ENCODE measurements at regions not wholly inside any gene's neighbourhood (a gene's known extent, or its start where the extent isn't known, plus 50 kb on each side); places are given as distances from the start of the nearest gene placed in this dataset.

GRCh38 chr7:51702673-51703072, 386.1 kb upstream of the COBL start:
- no peak for TF ChIP-seq CTCF (IDR thresholded peaks at IDR 0.05; ENCODE audit: insufficient read depth, low read length, poor library complexity, severe bottlenecking)
- no peak for TF ChIP-seq EZH2phosphoT487 (conservative IDR thresholded peaks at IDR 0.05; ENCODE audit: low read length)
